Fibroblast of skin of scalp (primary cell): ENCODE measurements at regions not wholly inside any gene's neighbourhood (a gene's known extent, or its start where the extent isn't known, plus 50 kb on each side); places are given as distances from the start of the nearest gene placed in this dataset.

ENCODE experiments used
- DNase-seq: peaks from one replicate; pipeline ENCODE4 v3.0.0-alpha.2; 2013

GRCh38 chr16:65787921-65788320 lies 578.6 kb upstream of the CDH5 start:
- no peak for DNase-seq

- no peak for DNase-seq
Observed at GRCh38 chr16:65786916-65787315, 579.6 kb upstream of the CDH5 start.

GRCh38 chr16:65783709-65784474 lies 582.6 kb upstream of the CDH5 start:
- no peak for DNase-seq

- DNase-seq: peak; percentile 88
Observed at GRCh38 chr16:65782611-65783600, 583.6 kb upstream of the CDH5 start.

GRCh38 chr16:65781855-65782254 lies 584.6 kb upstream of the CDH5 start:
- DNase-seq: no peak

- DNase-seq: no peak
Observed at GRCh38 chr16:65781363-65781762, 585.1 kb upstream of the CDH5 start.

GRCh38 chr16:65779201-65779600 lies 587.3 kb upstream of the CDH5 start:
- peak; percentile 30 for DNase-seq

GRCh38 chr16:65776639-65777183 lies 589.8 kb upstream of the CDH5 start:
- no peak for DNase-seq

GRCh38 chr16:65775829-65776228 lies 590.7 kb upstream of the CDH5 start:
- DNase-seq: no peak

- no peak for DNase-seq
Observed at GRCh38 chr16:65774350-65774749, 592.1 kb upstream of the CDH5 start.

- no peak for DNase-seq
Observed at GRCh38 chr16:65773301-65773874, 593.1 kb upstream of the CDH5 start.

GRCh38 chr16:65772134-65772732 lies 594.3 kb upstream of the CDH5 start:
- DNase-seq: no peak

- DNase-seq: no peak
Observed at GRCh38 chr16:65771707-65772106, 594.8 kb upstream of the CDH5 start.

- no peak for DNase-seq
Observed at GRCh38 chr16:65770752-65771151, 595.7 kb upstream of the CDH5 start.

- no peak for DNase-seq
Observed at GRCh38 chr16:65769776-65770438, 596.6 kb upstream of the CDH5 start.

- no peak for DNase-seq
Observed at GRCh38 chr16:65769055-65769465, 597.4 kb upstream of the CDH5 start.

- DNase-seq: no peak
Observed at GRCh38 chr16:65767125-65767524, 599.4 kb upstream of the CDH5 start.

GRCh38 chr16:65763640-65764305 lies 602.7 kb upstream of the CDH5 start:
- DNase-seq: no peak

GRCh38 chr16:65760874-65761273 lies 605.6 kb upstream of the CDH5 start:
- DNase-seq: no peak

- DNase-seq: no peak
Observed at GRCh38 chr16:65758620-65759019, 607.9 kb upstream of the CDH5 start.

GRCh38 chr16:65757064-65757463 lies 609.4 kb upstream of the CDH5 start:
- DNase-seq: no peak
